SK-N-MC (cell line): ENCODE measurements at regions not wholly inside any gene's neighbourhood (a gene's known extent, or its start where the extent isn't known, plus 50 kb on each side); places are given as distances from the start of the nearest gene placed in this dataset.
"Not testable (repeated sequence)": the region's sequence is repeated elsewhere in the genome, so short reads cannot be mapped to it uniquely, and the experiment has no call there.

Experiments
- DNase-seq: peaks from one replicate; pipeline ENCODE4 v3.0.0-alpha.2; 2011; ENCODE audit warnings: low read depth, low spot score
- H3K27ac ChIP-seq: fragments of 200-600 bp; sonication (generic); 2 replicates; pipeline ENCODE4 v1.5.1; 2016; ENCODE audit warnings: mixed run types
- H3K36me3 ChIP-seq: fragments of 200-600 bp; sonication (generic); 2 replicates; pipeline ENCODE4 v1.6.1; 2017; ENCODE audit warnings: antibody characterized with exemption, low read length, mixed read lengths; ENCODE audit not compliant: insufficient read depth
- H3K4me3 ChIP-seq: fragments of 200-600 bp; sonication (generic); 2 replicates; pipeline ENCODE4 v1.5.1; 2016
- H3K9ac ChIP-seq: fragments of 200-600 bp; sonication (generic); 2 replicates; pipeline ENCODE4 v1.8.0; 2017; ENCODE audit warnings: mixed run types, mixed read lengths; ENCODE audit not compliant: insufficient read length
- H3K9me3 ChIP-seq: fragments of 200-600 bp; sonication (generic); 2 replicates; pipeline ENCODE4 v1.6.1; 2017; ENCODE audit warnings: low read depth, mild to moderate bottlenecking, antibody characterized with exemption, low read length, moderate library complexity, mixed read lengths
- EZH2 ChIP-seq: fragments of 200-600 bp; sonication (generic); IDR thresholded peaks from one replicate; pipeline ENCODE4 v1.6.1; 2017; ENCODE audit warnings: antibody characterized with exemption
- FOXP2 ChIP-seq: optimal IDR thresholded peaks from 2 replicates; pipeline ENCODE3; 2011; ENCODE audit warnings: mild to moderate bottlenecking, moderate library complexity; ENCODE audit not compliant: insufficient read depth; ENCODE audit errors: extremely low read length, control extremely low read depth
- POLR2AphosphoS5 ChIP-seq: IDR thresholded peaks from 2 replicates; pipeline ENCODE4 v1.6.1; 2012; ENCODE audit warnings: mild to moderate bottlenecking, low read depth, low read length, borderline replicate concordance

DNA sequence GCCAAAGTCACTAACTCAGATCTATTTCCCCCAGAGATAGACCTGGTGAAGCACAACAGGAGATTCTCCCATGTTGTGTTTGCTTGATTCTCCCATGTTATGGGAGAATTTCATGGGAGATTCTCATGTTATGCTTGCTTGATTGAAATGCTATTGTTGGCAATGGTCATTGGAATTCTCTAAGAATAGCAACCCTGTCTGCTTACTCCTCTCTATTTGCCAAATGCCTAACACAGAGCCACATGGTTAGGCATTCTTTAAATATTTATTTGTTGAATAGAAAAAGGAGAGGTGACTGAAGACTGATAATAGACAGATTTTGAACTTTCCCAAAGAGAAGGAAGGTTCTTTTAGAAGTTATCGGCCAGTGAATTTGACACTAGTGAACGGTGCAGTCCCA lies 111.5 kb upstream of the MPHOSPH6 start:
- DNase-seq = no peak
- H3K4me3 ChIP-seq = no peak overlapping the region
- no peak overlapping the region for H3K9ac ChIP-seq
- no peaks in the 10 kb centered on the region for H3K9me3 ChIP-seq
- no peak overlapping the region for H3K27ac ChIP-seq
- H3K36me3 ChIP-seq = no peaks in the 10 kb centered on the region
- no peak for TF ChIP-seq EZH2
- no peak for TF ChIP-seq FOXP2
- TF ChIP-seq POLR2AphosphoS5 = no peak

DNA sequence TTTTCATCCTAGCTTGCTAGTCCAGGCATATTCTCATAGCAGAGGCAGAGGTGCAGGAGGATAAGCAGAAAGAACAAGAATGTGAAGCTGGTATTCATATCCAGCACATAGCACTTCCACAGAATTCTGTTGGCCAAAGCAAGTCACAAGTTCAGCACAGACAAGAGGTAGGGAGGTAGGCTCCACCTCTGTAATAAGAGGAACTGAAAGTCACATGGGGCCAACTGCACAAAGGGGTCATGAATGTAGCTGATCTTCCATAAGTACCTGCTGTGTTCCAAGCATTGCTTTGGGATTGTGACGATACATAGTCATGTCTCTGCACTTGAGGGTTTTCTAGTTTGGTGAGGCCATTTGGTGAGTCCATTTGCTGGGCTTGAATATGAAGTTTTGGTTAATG lies 110.8 kb upstream of the MPHOSPH6 start:
- H3K4me3 ChIP-seq = no peak overlapping the region
- no peaks in the 10 kb centered on the region for H3K36me3 ChIP-seq
- DNase-seq = no peak
- no peak for TF ChIP-seq POLR2AphosphoS5
- TF ChIP-seq EZH2 = no peak
- TF ChIP-seq FOXP2 = no peak
- no peak overlapping the region for H3K27ac ChIP-seq
- no peak overlapping the region for H3K9ac ChIP-seq
- no peaks in the 10 kb centered on the region for H3K9me3 ChIP-seq

DNA sequence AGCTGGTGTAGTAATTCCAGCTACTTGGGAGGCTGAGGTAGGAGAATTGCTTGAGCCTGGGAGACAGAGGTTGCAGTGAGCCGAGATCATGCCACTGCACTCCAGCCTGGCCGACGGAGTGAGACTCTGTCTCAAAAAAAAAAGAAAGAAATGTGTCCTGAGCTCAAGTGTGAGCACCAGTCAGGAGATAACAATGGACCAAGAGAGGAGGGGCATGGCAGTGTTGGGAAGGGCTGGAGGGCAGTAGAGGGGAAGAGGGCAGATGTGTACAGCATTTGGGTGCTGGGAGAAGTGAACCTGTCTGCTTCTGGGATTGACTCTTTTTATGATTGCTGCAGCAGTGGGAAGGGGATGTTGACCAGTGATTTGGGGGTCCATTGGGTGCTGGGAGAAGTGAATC lies 105.3 kb upstream of the MPHOSPH6 start:
- not testable (repeated sequence) for H3K36me3 ChIP-seq, DNase-seq, H3K9me3 ChIP-seq, H3K27ac ChIP-seq, H3K4me3 ChIP-seq, H3K9ac ChIP-seq

DNA sequence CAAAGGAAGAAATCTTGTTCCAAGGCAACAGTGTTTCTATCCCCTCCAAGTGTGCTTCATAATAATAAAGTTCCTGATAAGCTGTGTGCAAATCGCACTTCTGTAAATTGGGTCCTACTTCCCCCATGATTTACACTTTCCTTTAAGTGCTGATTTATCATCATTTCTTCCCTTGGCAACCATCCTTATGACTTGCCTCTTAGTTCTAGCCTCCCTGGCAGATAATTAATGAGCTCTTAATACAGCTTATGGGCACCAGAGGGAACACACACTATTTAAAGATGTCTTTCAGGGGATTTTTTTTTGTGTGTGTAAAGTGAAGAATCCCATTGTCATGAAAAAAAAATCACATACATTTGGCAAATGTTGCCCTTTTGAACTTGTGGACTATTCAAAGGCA lies 101.6 kb upstream of the MPHOSPH6 start:
- H3K9me3 ChIP-seq = no peaks in the 10 kb centered on the region
- no peaks in the 10 kb centered on the region for H3K36me3 ChIP-seq
- no peak for DNase-seq
- no peak overlapping the region for H3K9ac ChIP-seq
- H3K27ac ChIP-seq = no peak overlapping the region
- TF ChIP-seq FOXP2 (no peak), POLR2AphosphoS5 (no peak), EZH2 (no peak)
- no peak overlapping the region for H3K4me3 ChIP-seq

DNA sequence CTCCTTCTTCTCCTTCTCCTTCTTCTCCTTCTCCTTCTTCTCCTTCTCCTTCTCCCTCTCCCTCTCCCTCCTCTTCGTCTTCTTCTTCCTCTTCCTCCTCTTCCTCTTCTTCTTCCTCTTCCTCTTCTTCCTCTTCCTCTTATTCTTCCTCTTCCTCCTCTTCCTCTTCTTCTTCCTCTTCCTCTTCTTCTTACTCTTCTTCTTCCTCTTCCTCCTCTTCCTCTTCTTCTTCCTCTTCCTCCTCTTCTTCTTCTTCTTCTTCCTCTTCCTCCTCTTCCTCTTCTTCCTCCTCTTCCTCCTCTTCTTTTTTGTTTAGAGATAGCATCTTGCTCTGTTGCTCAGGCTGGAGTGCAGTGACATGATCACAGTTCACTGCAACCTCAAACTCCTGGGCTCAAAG lies 97.7 kb upstream of the MPHOSPH6 start:
- DNase-seq, H3K4me3 ChIP-seq, H3K9ac ChIP-seq, H3K9me3 ChIP-seq, H3K27ac ChIP-seq, H3K36me3 ChIP-seq: not testable (repeated sequence)

DNA sequence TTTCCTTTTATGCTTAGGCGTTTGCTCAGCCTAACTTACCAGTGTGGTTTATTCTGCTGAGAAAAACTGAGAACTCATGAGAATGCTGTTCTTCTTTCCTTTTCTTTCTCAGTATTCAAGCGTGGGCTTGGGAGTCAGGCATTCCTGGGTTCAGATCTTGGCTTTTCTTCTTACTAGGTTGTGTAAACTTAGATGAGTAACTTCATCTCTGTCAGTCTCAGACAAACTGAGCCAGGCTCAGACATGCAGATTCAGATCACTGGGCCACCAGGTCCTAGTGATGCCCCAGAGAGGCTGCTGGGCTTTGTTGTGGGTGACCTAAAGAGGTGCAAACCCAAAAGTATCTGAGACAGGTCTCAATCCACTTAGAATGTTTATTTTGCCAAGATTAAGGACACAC lies 95.8 kb upstream of the MPHOSPH6 start:
- Histone ChIP-seq H3K9me3 (no peaks in the 10 kb centered on the region), H3K36me3 (no peaks in the 10 kb centered on the region), H3K27ac (no peak overlapping the region), H3K4me3 (no peak overlapping the region), H3K9ac (no peak overlapping the region)
- TF ChIP-seq FOXP2 (no peak), POLR2AphosphoS5 (no peak), EZH2 (no peak)
- no peak for DNase-seq

DNA sequence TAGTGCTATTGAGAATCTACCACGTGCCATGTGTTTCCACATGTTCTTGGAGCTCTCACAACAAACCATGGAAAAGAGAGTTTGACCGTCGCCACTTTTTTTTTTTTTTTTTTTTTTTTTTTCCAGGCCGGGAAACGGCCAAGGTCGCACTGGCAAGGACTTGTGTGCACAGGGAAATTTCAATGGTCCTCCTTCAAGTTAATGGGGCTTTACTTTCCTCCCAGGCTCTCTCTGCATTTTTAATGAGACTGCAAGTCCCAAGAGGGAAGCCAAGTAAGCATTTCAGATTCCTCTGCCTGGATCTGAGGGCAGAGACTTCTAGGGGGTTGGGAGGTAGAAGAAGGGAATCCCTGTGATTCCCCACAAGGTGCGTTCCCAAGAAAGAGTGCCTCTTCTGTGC lies 94.7 kb upstream of the MPHOSPH6 start:
- TF ChIP-seq POLR2AphosphoS5 (no peak), EZH2 (no peak), FOXP2 (no peak)
- H3K27ac ChIP-seq = no peak overlapping the region
- no peak overlapping the region for H3K9ac ChIP-seq
- no peaks in the 10 kb centered on the region for H3K36me3 ChIP-seq
- DNase-seq = no peak
- H3K4me3 ChIP-seq = no peak overlapping the region
- H3K9me3 ChIP-seq = no peaks in the 10 kb centered on the region

DNA sequence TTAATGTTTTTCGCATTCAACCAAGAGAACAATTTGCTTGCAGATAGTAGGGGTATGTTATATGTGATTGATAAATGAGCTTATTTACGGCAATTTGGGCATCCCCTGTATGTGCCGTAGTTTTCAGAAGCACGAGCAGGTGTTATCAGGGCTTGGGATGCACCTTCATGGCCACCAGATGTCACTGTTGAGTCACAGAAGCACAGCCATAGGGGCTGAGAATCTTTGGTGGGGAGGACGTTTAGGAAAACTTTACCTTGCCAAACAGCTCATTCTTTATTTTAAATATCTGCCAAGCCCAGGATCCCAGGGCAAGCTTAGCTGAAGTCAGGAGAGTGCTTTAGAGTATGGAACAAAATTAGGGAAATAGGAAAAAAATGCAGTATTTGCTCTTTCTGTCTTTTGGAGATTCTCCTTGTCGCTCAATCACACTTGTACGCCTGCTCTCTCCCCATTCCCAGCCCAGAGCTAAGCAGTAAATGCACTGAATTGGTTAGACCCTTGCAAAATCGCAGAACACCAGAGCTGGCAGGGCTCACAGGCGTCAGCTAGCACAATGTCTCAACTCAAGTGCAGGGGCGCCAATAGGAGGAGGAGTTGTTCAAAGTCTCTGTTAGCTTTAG lies 93.6 kb upstream of the MPHOSPH6 start:
- H3K36me3 ChIP-seq = no peaks in the 10 kb centered on the region
- no peaks in the 10 kb centered on the region for H3K9me3 ChIP-seq
- no peak overlapping the region for H3K4me3 ChIP-seq
- TF ChIP-seq EZH2 (no peak), FOXP2 (no peak), POLR2AphosphoS5 (no peak)
- H3K27ac ChIP-seq = peak overlapping the region; percentile 42; the same call in 1 of the 2 replicates
- no peak overlapping the region for H3K9ac ChIP-seq
- DNase-seq = no peak

DNA sequence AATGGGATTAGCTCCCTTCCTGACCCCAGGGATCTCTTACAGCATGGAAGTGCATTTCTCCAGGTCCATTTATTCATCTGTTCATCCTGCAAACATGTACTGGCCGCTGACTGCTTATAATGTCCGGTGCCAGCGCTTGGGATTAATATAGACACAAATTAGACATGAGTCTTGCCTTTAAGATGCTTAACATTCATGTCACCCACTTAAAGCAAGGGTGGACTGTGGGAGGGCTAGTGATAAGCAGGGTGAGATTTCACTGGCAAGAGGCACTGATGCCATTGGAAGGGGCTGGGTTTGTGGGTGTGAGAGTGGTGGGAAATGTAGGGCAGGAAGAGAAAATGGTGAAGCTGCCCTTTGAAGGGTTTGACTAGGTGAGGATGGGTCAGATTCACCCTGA lies 92.2 kb upstream of the MPHOSPH6 start:
- H3K4me3 ChIP-seq = no peak overlapping the region
- DNase-seq = no peak
- no peak for TF ChIP-seq EZH2
- TF ChIP-seq FOXP2 = no peak
- no peaks in the 10 kb centered on the region for H3K9me3 ChIP-seq
- H3K27ac ChIP-seq = no peak overlapping the region
- no peaks in the 10 kb centered on the region for H3K36me3 ChIP-seq
- H3K9ac ChIP-seq = no peak overlapping the region
